ENCODE measurements at regions not wholly inside any gene's neighbourhood (a gene's known extent, or its start where the extent isn't known, plus 50 kb on each side); places are given as distances from the start of the nearest gene placed in this dataset.

GRCh38 chr13:106701771-106702341, 133.9 kb upstream of the ARGLU1 start:
- Mint-ChIP-seq H3K4me3 (no peak overlapping the region), H3K36me3 (no peaks in the 10 kb centered on the region), H3K4me1 (no peaks in the 10 kb centered on the region), H3K9me3 (no peaks in the 10 kb centered on the region), H3K27ac (no peak overlapping the region), H3K27me3 (no peaks in the 10 kb centered on the region)
- no peak for DNase-seq
- CTCF ChIA-PET = no interaction called here

DNA sequence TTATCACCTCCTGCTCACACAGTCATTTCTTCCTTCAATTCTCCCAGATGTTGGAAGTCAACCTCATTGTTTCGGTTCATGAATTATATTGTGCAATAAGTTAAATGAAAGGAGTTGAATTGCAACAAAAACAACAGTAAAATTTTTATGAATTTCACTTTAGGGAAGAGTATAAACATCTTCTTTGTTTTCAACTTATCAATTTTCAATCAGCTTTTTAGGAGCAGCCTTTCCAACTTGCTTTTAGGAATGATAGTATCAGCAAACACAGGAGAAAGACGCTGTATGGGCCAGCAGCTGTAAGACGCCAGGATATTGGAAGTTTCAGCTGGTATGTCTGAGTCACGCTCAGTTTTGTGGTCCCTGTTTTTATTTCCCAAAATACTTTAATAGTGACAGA, 132.5 kb upstream of the ARGLU1 start:
- no peaks in the 10 kb centered on the region for H3K4me1 Mint-ChIP-seq
- H3K9me3 Mint-ChIP-seq = no peaks in the 10 kb centered on the region
- CTCF ChIA-PET = no interaction called here
- no peaks in the 10 kb centered on the region for H3K36me3 Mint-ChIP-seq
- H3K27me3 Mint-ChIP-seq = no peaks in the 10 kb centered on the region
- no peak overlapping the region for H3K4me3 Mint-ChIP-seq
- H3K27ac Mint-ChIP-seq = no peak overlapping the region
- DNase-seq = no peak

- no peaks in the 10 kb centered on the region for H3K27me3 Mint-ChIP-seq
- H3K4me1 Mint-ChIP-seq = no peaks in the 10 kb centered on the region
- CTCF ChIA-PET = no interaction called here
- DNase-seq = no peak
- H3K36me3 Mint-ChIP-seq = no peaks in the 10 kb centered on the region
- H3K27ac Mint-ChIP-seq = no peak overlapping the region
- no peak overlapping the region for H3K4me3 Mint-ChIP-seq
- no peaks in the 10 kb centered on the region for H3K9me3 Mint-ChIP-seq
Measured at GRCh38 chr13:106700007-106700406, 132.1 kb upstream of the ARGLU1 start.

DNA sequence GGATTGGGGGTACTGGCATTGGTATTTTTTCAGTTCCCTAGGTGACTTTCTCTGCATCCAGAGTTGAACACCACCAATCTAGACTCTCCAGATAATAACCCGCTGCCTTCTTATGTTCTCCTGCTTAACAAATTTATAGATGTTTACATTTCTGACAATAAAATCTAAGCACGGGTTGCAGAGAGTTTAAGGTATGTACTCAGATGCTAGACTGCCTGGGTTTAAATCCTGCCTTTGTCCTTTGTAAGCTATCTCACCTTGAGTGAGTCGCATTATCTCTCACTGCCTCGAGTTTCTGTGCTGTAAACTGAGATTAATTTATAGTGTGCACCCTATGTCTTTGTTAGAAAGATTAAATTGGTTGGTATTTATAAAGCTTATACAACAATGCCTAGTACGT, 131.4 kb upstream of the ARGLU1 start:
- no peak for DNase-seq
- Mint-ChIP-seq H3K4me1 (no peaks in the 10 kb centered on the region), H3K27ac (no peak overlapping the region), H3K36me3 (no peaks in the 10 kb centered on the region), H3K27me3 (no peaks in the 10 kb centered on the region), H3K9me3 (no peaks in the 10 kb centered on the region), H3K4me3 (no peak overlapping the region)
- CTCF ChIA-PET = no interaction called here

- H3K9me3 Mint-ChIP-seq = no peaks in the 10 kb centered on the region
- H3K27me3 Mint-ChIP-seq = peaks cover 3% of the 10 kb centered on the region
- CTCF ChIA-PET = no interaction called here
- H3K36me3 Mint-ChIP-seq = no peaks in the 10 kb centered on the region
- no peaks in the 10 kb centered on the region for H3K4me1 Mint-ChIP-seq
- no peak for DNase-seq
- H3K4me3 Mint-ChIP-seq = no peak overlapping the region
- H3K27ac Mint-ChIP-seq = no peak overlapping the region
Measured at GRCh38 chr13:106696719-106697118, 128.8 kb upstream of the ARGLU1 start.

GRCh38 chr13:106696140-106696539, 128.2 kb upstream of the ARGLU1 start:
- no peaks in the 10 kb centered on the region for H3K9me3 Mint-ChIP-seq

GRCh38 chr13:106695139-106695538, 127.2 kb upstream of the ARGLU1 start:
- H3K9me3 Mint-ChIP-seq = no peaks in the 10 kb centered on the region
- H3K4me3 Mint-ChIP-seq = no peak overlapping the region
- H3K4me1 Mint-ChIP-seq = no peaks in the 10 kb centered on the region
- no peak for DNase-seq
- H3K27me3 Mint-ChIP-seq = peaks cover 3% of the 10 kb centered on the region
- no peaks in the 10 kb centered on the region for H3K36me3 Mint-ChIP-seq
- no peak overlapping the region for H3K27ac Mint-ChIP-seq
- CTCF ChIA-PET = no interaction called here

More at GRCh38 chr13:106696140-106696539, 128.2 kb upstream of the ARGLU1 start:
- no peaks in the 10 kb centered on the region for H3K36me3 Mint-ChIP-seq
- no peak overlapping the region for H3K4me3 Mint-ChIP-seq
- DNase-seq = no peak
- H3K27ac Mint-ChIP-seq = no peak overlapping the region
- H3K27me3 Mint-ChIP-seq = peaks cover 3% of the 10 kb centered on the region
- no peaks in the 10 kb centered on the region for H3K4me1 Mint-ChIP-seq
- CTCF ChIA-PET = no interaction called here

DNA sequence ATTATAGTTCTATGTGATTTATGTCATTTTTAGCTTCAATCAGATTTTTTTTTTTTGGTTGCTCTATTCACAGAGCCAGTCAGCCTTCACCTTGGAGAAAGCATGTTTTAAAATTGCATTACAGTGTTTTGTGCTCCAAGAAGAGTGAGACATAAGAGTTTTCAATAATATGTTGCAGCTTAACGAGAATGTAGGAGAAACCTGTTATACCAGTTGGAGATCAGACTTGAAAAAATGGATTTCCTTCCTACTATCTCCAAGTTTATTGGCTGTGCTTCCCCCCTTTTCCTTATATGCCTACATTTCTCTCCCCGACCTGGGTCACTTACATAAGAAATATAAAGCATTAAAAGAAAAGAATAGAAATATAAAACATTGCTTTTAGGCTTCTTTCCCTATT, 123.9 kb upstream of the ARGLU1 start:
- peaks cover 3% of the 10 kb centered on the region for H3K27me3 Mint-ChIP-seq
- no peaks in the 10 kb centered on the region for H3K4me1 Mint-ChIP-seq
- CTCF ChIA-PET = no interaction called here
- no peak overlapping the region for H3K4me3 Mint-ChIP-seq
- H3K9me3 Mint-ChIP-seq = no peaks in the 10 kb centered on the region
- DNase-seq = no peak
- no peaks in the 10 kb centered on the region for H3K36me3 Mint-ChIP-seq
- H3K27ac Mint-ChIP-seq = no peak overlapping the region

DNA sequence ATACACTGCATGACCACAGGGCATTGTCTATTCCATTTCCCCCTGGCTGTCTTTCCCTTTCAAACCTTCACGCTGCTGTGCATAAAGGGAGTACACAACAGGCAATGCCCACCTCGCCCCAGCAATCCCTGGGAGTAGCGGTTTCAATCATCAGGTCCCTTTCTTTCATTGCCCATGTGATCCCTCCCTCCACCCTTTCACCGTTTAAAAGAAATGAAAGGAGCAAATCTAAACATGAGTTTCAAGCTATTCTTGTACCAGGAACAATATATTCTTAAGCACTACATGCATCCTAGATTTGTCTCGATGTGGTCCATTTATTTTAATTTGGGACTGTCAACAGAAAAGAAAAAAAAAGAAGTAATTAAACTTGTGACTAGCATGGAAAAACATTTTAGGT, 123.4 kb upstream of the ARGLU1 start:
- Mint-ChIP-seq H3K36me3 (no peaks in the 10 kb centered on the region), H3K27ac (no peak overlapping the region), H3K4me3 (no peak overlapping the region), H3K27me3 (peaks cover 3% of the 10 kb centered on the region), H3K4me1 (no peaks in the 10 kb centered on the region), H3K9me3 (no peaks in the 10 kb centered on the region)
- DNase-seq = no peak
- CTCF ChIA-PET = no interaction called here

GRCh38 chr13:106690779-106691178, 122.8 kb upstream of the ARGLU1 start:
- H3K27me3 Mint-ChIP-seq = peaks cover 3% of the 10 kb centered on the region
- H3K36me3 Mint-ChIP-seq = no peaks in the 10 kb centered on the region
- DNase-seq = no peak
- H3K4me1 Mint-ChIP-seq = no peaks in the 10 kb centered on the region
- no peaks in the 10 kb centered on the region for H3K9me3 Mint-ChIP-seq
- H3K4me3 Mint-ChIP-seq = no peak overlapping the region
- CTCF ChIA-PET = no interaction called here
- no peak overlapping the region for H3K27ac Mint-ChIP-seq

GRCh38 chr13:106689906-106690305, 122.0 kb upstream of the ARGLU1 start:
- Mint-ChIP-seq H3K36me3 (no peaks in the 10 kb centered on the region), H3K4me1 (no peaks in the 10 kb centered on the region), H3K27ac (no peak overlapping the region), H3K9me3 (no peaks in the 10 kb centered on the region), H3K27me3 (peaks cover 3% of the 10 kb centered on the region), H3K4me3 (no peak overlapping the region)
- CTCF ChIA-PET = no interaction called here
- no peak for DNase-seq

- Mint-ChIP-seq H3K27ac (no peak overlapping the region), H3K9me3 (no peaks in the 10 kb centered on the region), H3K27me3 (peaks cover 3% of the 10 kb centered on the region), H3K4me1 (no peaks in the 10 kb centered on the region), H3K36me3 (no peaks in the 10 kb centered on the region), H3K4me3 (no peak overlapping the region)
- DNase-seq = no peak
- CTCF ChIA-PET = no interaction called here
Measured at GRCh38 chr13:106688940-106689339, 121.0 kb upstream of the ARGLU1 start.

GRCh38 chr13:106686163-106686562, 118.2 kb upstream of the ARGLU1 start:
- Mint-ChIP-seq H3K36me3 (no peaks in the 10 kb centered on the region), H3K9me3 (no peaks in the 10 kb centered on the region)

GRCh38 chr13:106685143-106685542, 117.2 kb upstream of the ARGLU1 start:
- CTCF ChIA-PET = no interaction called here
- Mint-ChIP-seq H3K36me3 (no peaks in the 10 kb centered on the region), H3K9me3 (no peaks in the 10 kb centered on the region), H3K4me1 (no peaks in the 10 kb centered on the region), H3K4me3 (no peak overlapping the region), H3K27ac (no peak overlapping the region), H3K27me3 (no peaks in the 10 kb centered on the region)
- DNase-seq = no peak

More at GRCh38 chr13:106686163-106686562, 118.2 kb upstream of the ARGLU1 start:
- H3K27me3 Mint-ChIP-seq = no peaks in the 10 kb centered on the region
- no peak overlapping the region for H3K27ac Mint-ChIP-seq
- no peaks in the 10 kb centered on the region for H3K4me1 Mint-ChIP-seq
- H3K4me3 Mint-ChIP-seq = no peak overlapping the region
- CTCF ChIA-PET = no interaction called here
- no peak for DNase-seq

DNA sequence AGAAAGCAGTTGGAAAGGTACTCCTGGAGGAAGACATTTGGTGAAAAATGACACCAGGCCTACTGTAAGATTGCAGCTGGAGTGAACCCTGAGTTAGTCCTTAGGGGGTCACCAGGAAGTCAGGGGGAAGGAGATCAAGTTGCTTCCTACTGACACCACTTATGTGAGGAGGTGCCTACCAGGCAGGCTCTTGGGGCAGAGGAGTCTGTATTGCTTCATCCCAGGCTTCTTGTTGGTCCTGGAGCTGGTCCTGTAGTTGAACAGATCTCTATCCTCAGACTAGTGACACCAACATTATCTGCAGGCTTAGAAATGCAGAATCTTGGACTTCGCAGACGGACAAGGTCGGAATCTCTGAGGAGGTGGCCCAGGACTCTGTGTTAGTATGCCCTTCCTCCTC, 116.0 kb upstream of the ARGLU1 start:
- H3K27ac Mint-ChIP-seq = no peak overlapping the region
- CTCF ChIA-PET = no interaction called here
- H3K36me3 Mint-ChIP-seq = no peaks in the 10 kb centered on the region
- no peak for DNase-seq
- H3K27me3 Mint-ChIP-seq = no peaks in the 10 kb centered on the region
- no peak overlapping the region for H3K4me3 Mint-ChIP-seq
- H3K9me3 Mint-ChIP-seq = no peaks in the 10 kb centered on the region
- H3K4me1 Mint-ChIP-seq = no peaks in the 10 kb centered on the region

- Mint-ChIP-seq H3K4me1 (no peaks in the 10 kb centered on the region), H3K27ac (no peak overlapping the region), H3K4me3 (no peak overlapping the region), H3K9me3 (no peaks in the 10 kb centered on the region), H3K36me3 (no peaks in the 10 kb centered on the region), H3K27me3 (no peaks in the 10 kb centered on the region)
- DNase-seq = no peak
- CTCF ChIA-PET = no interaction called here
Measured at GRCh38 chr13:106683179-106683578, 115.2 kb upstream of the ARGLU1 start.
